PC-3 (cell line): ENCODE measurements at regions not wholly inside any gene's neighbourhood (a gene's known extent, or its start where the extent isn't known, plus 50 kb on each side); places are given as distances from the start of the nearest gene placed in this dataset.
"Not testable (repeated sequence)": the region's sequence is repeated elsewhere in the genome, so short reads cannot be mapped to it uniquely, and the experiment has no call there.

Source experiments
- ATAC-seq: fragments of 200-7000 bp; cut with Tn5 transposase; 2 replicates; pipeline ENCODE4 v1.9.1; 2020; ENCODE audit warnings: mild to moderate bottlenecking, moderate library complexity
- BruUV-seq: library from RNA; stranded (reverse); fragments of 400-500 nt; replicated peaks from 2 replicates; lab custom pipeline; 2021; lab: Mats Ljungman, UMichigan
- CTCF ChIA-PET: fragments of 300-600 bp; sonication (Branson Sonifier 250); formaldehyde crosslinking; loops from one replicate; lab custom pipeline; 2022; ENCODE audit warnings: antibody characterized with exemption; lab: Charles Lee
- POLR2A ChIA-PET: fragments of 300-600 bp; sonication (Branson Sonifier 250); formaldehyde crosslinking; loops from one replicate; lab custom pipeline; 2022; ENCODE audit warnings: antibody characterized with exemption; ENCODE audit not compliant: unreplicated experiment; lab: Charles Lee
- DNase-seq: peaks from one replicate; pipeline ENCODE4 v3.0.0-alpha.2; 2015
- H2AFZ ChIP-seq: fragments of 300-600 bp; sonication (generic); 2 replicates; pipeline ENCODE4 v1.6.0; 2016; ENCODE audit warnings: antibody characterized with exemption, low read length
- H3F3A ChIP-seq: fragments of 300-600 bp; sonication (generic); one replicate; pipeline ENCODE4 v1.6.0; 2017; ENCODE audit warnings: antibody characterized with exemption, low read length, control low read depth, mild to moderate bottlenecking; ENCODE audit not compliant: unreplicated experiment
- H3K27ac ChIP-seq: fragments of 300-600 bp; sonication (generic); 2 replicates; pipeline ENCODE4 v1.5.1; 2016; ENCODE audit warnings: mild to moderate bottlenecking, low read length
- H3K27me3 ChIP-seq: fragments of 300-600 bp; sonication (generic); 2 replicates; pipeline ENCODE4 v1.6.1; 2016; ENCODE audit warnings: low read length, mixed read lengths
- H3K36me3 ChIP-seq: fragments of 300-600 bp; sonication (generic); 2 replicates; pipeline ENCODE4 v1.6.1; 2016; ENCODE audit warnings: low read depth, mixed run types, low read length, mixed read lengths
- H3K4me1 ChIP-seq: fragments of 300-600 bp; sonication (generic); 2 replicates; pipeline ENCODE4 v1.5.1; 2016; ENCODE audit warnings: low read length; ENCODE audit not compliant: insufficient read depth
- H3K4me2 ChIP-seq: fragments of 300-600 bp; sonication (generic); 2 replicates; pipeline ENCODE4 v1.6.0; 2016; ENCODE audit warnings: low read length
- H3K4me3 ChIP-seq: fragments of 300-600 bp; sonication (generic); 2 replicates; pipeline ENCODE4 v1.5.1; 2016; ENCODE audit warnings: mild to moderate bottlenecking, low read length, mixed read lengths
- H3K79me2 ChIP-seq: fragments of 300-600 bp; sonication (generic); 2 replicates; pipeline ENCODE4 v1.6.1; 2017; ENCODE audit warnings: low read length, mixed read lengths
- H3K9ac ChIP-seq: fragments of 300-600 bp; sonication (generic); 2 replicates; pipeline ENCODE4 v1.6.0; 2016; ENCODE audit warnings: mild to moderate bottlenecking, low read length
- H3K9me2 ChIP-seq: fragments of 300-600 bp; sonication (generic); replicated peaks from 2 replicates; pipeline ENCODE4 v1.6.1; 2016; ENCODE audit warnings: mixed run types, low read length, mixed read lengths
- H3K9me3 ChIP-seq: fragments of 300-600 bp; sonication (generic); 2 replicates; pipeline ENCODE4 v1.6.1; 2016; ENCODE audit warnings: low read length, mixed read lengths
- H4K20me1 ChIP-seq: fragments of 300-600 bp; sonication (generic); 2 replicates; pipeline ENCODE4 v1.6.1; 2016; ENCODE audit warnings: low read length, mixed read lengths
- CTCF ChIP-seq: fragments of 300-600 bp; sonication (generic); conservative IDR thresholded peaks from 2 replicates; pipeline ENCODE4 v1.5.1; 2017; ENCODE audit warnings: antibody characterized with exemption, low read depth, mild to moderate bottlenecking, low read length
- EZH2 ChIP-seq: fragments of 300-600 bp; sonication (generic); IDR thresholded peaks from one replicate; pipeline ENCODE4 v1.6.1; 2017; ENCODE audit warnings: antibody characterized with exemption, mild to moderate bottlenecking, low read length; ENCODE audit not compliant: unreplicated experiment
- EZH2phosphoT487 ChIP-seq: fragments of 300-600 bp; sonication (generic); IDR thresholded peaks from 2 replicates; pipeline ENCODE4 v1.6.1; 2018; ENCODE audit warnings: mild to moderate bottlenecking, antibody characterized with exemption, low read length, borderline replicate concordance
- intact Hi-C: fragments of 100-400 bp; cut with micrococcal nuclease; formaldehyde crosslinking; loops from 2 replicates; pipeline ENCODE4 v1.9.0; 2023

DNA sequence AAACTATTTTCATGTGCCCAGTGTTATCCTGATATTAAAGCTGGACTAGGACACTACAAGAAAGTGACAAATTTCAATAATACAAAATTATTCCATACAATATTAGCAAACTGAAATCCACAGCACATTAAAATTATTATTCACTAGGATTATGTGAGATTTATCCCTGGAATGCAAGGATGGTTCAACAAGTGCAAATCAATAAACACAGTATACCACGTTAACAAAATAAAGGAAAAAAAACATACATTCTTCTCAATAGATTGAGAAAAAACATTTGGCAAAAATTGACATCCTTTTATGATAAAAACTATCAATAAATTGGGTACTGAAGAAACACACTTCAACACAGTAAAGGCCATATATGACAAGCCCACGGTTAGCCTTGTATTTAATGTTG, 1758.2 kb upstream of the RAG2 start:
- no peaks in the 10 kb centered on the region for H3K9me2 ChIP-seq
- no peak for DNase-seq
- no peak for ATAC-seq
- H3K79me2 ChIP-seq: no peaks in the 10 kb centered on the region
- intact Hi-C loops: no loop called here
- no TSS peak for BruUV-seq
- no peaks in the 10 kb centered on the region; the same call in none of the 2 replicates for H3K9me3 ChIP-seq
- no peak overlapping the region for H2AFZ ChIP-seq
- H4K20me1 ChIP-seq: no peaks in the 10 kb centered on the region
- no peaks in the 10 kb centered on the region for H3F3A ChIP-seq
- no peak overlapping the region for H3K9ac ChIP-seq
- H3K4me2 ChIP-seq: no peak overlapping the region
- H3K36me3 ChIP-seq: no peaks in the 10 kb centered on the region
- POLR2A ChIA-PET: no interaction called here
- no peaks in the 10 kb centered on the region for H3K4me1 ChIP-seq
- CTCF ChIA-PET: no interaction called here
- TF ChIP-seq EZH2 (no peak), CTCF (no peak), EZH2phosphoT487 (no peak)
- H3K27me3 ChIP-seq: no peaks in the 10 kb centered on the region
- no peak overlapping the region for H3K4me3 ChIP-seq
- H3K27ac ChIP-seq: no peak overlapping the region

GRCh38 chr11:38345286-38345685, 1747.2 kb upstream of the RAG2 start:
- Histone ChIP-seq H3K9ac (no peak overlapping the region), H3K4me2 (0 out of 2 replicates have a peak overlapping the region, but pooled peaks have one; percentile 0), H2AFZ (no peak overlapping the region), H3K79me2 (no peaks in the 10 kb centered on the region), H4K20me1 (no peaks in the 10 kb centered on the region), H3K4me1 (peaks cover 14% of the 10 kb centered on the region; the same call in 1 of the 2 replicates), H3K27ac (peak overlapping the region; percentile 23; the same call in 1 of the 2 replicates), H3K9me2 (no peaks in the 10 kb centered on the region), H3F3A (no peaks in the 10 kb centered on the region), H3K9me3 (no peaks in the 10 kb centered on the region), H3K27me3 (no peaks in the 10 kb centered on the region), H3K4me3 (no peak overlapping the region), H3K36me3 (no peaks in the 10 kb centered on the region)
- DNase-seq (peak; percentile 74), ATAC-seq (peak; percentile 38; the same call in 1 of the 2 replicates)
- no TSS peak for BruUV-seq
- TF ChIP-seq CTCF (no peak), EZH2 (no peak), EZH2phosphoT487 (no peak)
- CTCF ChIA-PET: no interaction called here
- POLR2A ChIA-PET: no interaction called here
- intact Hi-C loops: no loop called here

DNA sequence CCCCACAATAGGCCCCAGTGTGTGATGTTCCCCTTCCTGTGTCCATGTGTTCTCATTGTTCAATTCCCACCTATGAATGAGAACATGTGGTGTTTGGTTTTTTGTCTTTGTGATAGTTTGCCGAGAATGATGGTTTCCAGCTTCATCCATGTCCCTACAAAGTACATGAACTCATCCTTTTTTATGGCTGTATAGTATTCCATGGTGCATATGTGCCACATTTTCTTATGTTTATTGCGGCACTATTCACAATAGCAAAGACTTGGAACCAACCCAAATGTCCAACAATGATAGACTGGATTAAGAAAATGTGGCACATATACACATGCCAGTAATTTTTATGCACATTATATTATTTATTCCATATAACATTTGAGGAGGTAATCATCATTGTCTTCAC, 1743.6 kb upstream of the RAG2 start:
- BruUV-seq, H3K27me3 ChIP-seq, H3K79me2 ChIP-seq, H3K27ac ChIP-seq, intact Hi-C loops, CTCF ChIA-PET, H3K36me3 ChIP-seq, H3F3A ChIP-seq, H3K9ac ChIP-seq, H3K9me3 ChIP-seq, H2AFZ ChIP-seq, H3K4me2 ChIP-seq, DNase-seq, H4K20me1 ChIP-seq, ATAC-seq, POLR2A ChIA-PET, H3K4me3 ChIP-seq, H3K9me2 ChIP-seq: not testable (repeated sequence)
- peaks cover 14% of the 10 kb centered on the region; the same call in 1 of the 2 replicates for H3K4me1 ChIP-seq
